H1 (cell line): ENCODE measurements at regions not wholly inside any gene's neighbourhood (a gene's known extent, or its start where the extent isn't known, plus 50 kb on each side); places are given as distances from the start of the nearest gene placed in this dataset.

ENCODE experiments used
- BRCA1 ChIP-seq: IDR thresholded peaks from 2 replicates; pipeline ENCODE4 v1.6.1; 2012; ENCODE audit warnings: low read depth, low read length, improper control_type of control experiment
- CBX5 ChIP-seq: fragments of 300-800, 300-1000 bp; sonication (generic); IDR thresholded peaks from 2 replicates; pipeline ENCODE4 v1.7.1; 2016; ENCODE audit warnings: antibody characterized with exemption, low read length, low read depth
- CHD1 ChIP-seq: IDR thresholded peaks from 2 replicates; pipeline ENCODE4 v1.6.1; 2012; ENCODE audit warnings: low read depth, low read length, improper control_type of control experiment
- KDM1A ChIP-seq: fragments of 200-600, 300-600 bp; sonication (generic); IDR thresholded peaks from 2 replicates; pipeline ENCODE4 v1.7.1; 2016; ENCODE audit warnings: mild to moderate bottlenecking, low read length, borderline replicate concordance
- SIX5 ChIP-seq: IDR thresholded peaks from 2 replicates; pipeline ENCODE4 v1.6.1; 2011; ENCODE audit warnings: mild to moderate bottlenecking, low read depth, low read length
- TAF7 ChIP-seq: optimal IDR thresholded peaks from 2 replicates; pipeline ENCODE3; 2011; ENCODE audit warnings: low read depth, mild to moderate bottlenecking, inconsistent platforms, low read length, moderate library complexity, borderline replicate concordance
- TBP ChIP-seq: IDR thresholded peaks from 2 replicates; pipeline ENCODE4 v1.6.1; 2011; ENCODE audit warnings: low read depth, low read length, improper control_type of control experiment
- TCF12 ChIP-seq: IDR thresholded peaks from 2 replicates; pipeline ENCODE4 v1.6.1; 2011; ENCODE audit warnings: low read depth, mild to moderate bottlenecking, low read length

DNA sequence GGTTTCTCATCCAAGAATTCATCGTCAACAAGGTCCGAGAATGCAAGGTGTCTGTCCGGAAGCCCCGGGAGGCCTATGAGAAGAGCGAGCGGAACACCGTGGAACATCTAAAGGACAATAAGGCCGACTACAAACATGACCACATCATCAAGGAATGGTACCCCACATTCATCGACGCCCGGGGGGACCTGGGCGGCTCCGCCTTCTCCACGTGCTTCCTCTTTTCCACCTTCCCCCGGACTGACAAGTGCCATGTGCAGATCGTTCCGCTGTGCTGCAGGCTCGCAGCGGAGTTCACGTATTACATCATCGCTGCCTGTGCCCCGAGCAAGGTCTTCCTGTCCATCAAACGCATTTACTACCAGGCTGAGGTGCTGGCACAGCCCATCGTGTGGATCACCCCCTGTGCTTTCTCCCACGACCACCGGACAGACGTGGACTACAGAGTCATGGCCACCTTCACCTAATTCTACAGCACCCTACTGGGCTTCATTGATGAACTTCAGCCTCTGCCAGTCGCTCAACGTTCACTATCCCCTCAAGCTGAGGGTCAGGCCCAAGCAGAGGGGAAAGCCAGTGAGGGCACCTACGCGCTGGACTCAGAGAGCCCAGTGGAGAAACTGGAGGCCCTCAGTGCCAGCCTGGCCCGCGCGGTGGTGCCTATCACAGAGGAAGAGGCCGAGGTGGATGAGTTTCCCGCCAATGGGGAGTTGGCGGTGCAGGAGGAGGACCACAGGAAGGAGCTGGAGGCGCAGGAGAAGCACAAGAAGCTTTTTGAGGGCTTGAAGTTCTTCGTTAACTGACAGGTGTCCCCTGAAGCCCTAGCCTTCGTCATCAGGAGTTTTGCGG is 125.9 kb upstream of the PABPC4L start (continued):
- no peak for TF ChIP-seq BRCA1
- TF ChIP-seq CHD1: no peak
- TF ChIP-seq KDM1A: no peak
- no peak for TF ChIP-seq TCF12
- no peak for TF ChIP-seq SIX5
- no peak for TF ChIP-seq TAF7
- no peak for TF ChIP-seq CBX5
- no peak for TF ChIP-seq TBP
